ENCODE measurements at regions not wholly inside any gene's neighbourhood (a gene's known extent, or its start where the extent isn't known, plus 50 kb on each side); places are given as distances from the start of the nearest gene placed in this dataset.

DNA sequence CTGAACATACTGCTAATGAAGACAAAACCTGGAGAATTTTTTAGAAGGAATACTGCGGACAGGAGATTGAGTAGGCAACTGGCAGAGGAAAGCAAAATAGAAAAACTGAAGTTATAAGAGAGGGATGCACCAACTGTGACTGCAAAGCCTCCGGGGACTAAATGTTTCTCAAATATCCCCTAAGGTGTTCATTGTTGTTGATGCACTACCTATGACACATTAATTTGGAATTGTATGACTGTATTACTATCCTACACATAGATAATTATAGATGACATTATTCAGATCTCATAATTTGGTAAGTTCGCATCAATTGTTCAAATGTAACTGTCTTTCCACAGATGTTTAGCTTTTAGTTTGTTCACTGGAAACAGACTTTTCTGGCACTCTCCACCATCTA, 341.1 kb downstream of the MMUT start:
- TF ChIP-seq, protein P1, sequence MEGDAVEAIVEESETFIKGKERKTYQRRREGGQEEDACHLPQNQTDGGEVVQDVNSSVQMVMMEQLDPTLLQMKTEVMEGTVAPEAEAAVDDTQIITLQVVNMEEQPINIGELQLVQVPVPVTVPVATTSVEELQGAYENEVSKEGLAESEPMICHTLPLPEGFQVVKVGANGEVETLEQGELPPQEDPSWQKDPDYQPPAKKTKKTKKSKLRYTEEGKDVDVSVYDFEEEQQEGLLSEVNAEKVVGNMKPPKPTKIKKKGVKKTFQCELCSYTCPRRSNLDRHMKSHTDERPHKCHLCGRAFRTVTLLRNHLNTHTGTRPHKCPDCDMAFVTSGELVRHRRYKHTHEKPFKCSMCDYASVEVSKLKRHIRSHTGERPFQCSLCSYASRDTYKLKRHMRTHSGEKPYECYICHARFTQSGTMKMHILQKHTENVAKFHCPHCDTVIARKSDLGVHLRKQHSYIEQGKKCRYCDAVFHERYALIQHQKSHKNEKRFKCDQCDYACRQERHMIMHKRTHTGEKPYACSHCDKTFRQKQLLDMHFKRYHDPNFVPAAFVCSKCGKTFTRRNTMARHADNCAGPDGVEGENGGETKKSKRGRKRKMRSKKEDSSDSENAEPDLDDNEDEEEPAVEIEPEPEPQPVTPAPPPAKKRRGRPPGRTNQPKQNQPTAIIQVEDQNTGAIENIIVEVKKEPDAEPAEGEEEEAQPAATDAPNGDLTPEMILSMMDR (IDR thresholded peaks at IDR 0.05), result no peak
- no peak for TF ChIP-seq POLR2A (IDR thresholded peaks at IDR 0.05)
